Osteocyte (in vitro differentiated cells): ENCODE measurements at regions not wholly inside any gene's neighbourhood (a gene's known extent, or its start where the extent isn't known, plus 50 kb on each side); places are given as distances from the start of the nearest gene placed in this dataset.

Source experiments
- DNase-seq: peaks from one replicate; pipeline ENCODE4 v3.0.0; 2021; ENCODE audit warnings: mixed read lengths; ENCODE audit not compliant: unreplicated experiment; ENCODE audit errors: extremely low spot score
- H3K27ac Mint-ChIP-seq: one replicate; pipeline ENCODE4 v1.8.0; 2021; ENCODE audit warnings: mild to moderate bottlenecking, mixed read lengths; ENCODE audit not compliant: unreplicated experiment
- H3K27me3 Mint-ChIP-seq: one replicate; pipeline ENCODE4 v1.8.0; 2021; ENCODE audit warnings: mixed read lengths; ENCODE audit not compliant: unreplicated experiment
- H3K36me3 Mint-ChIP-seq: one replicate; pipeline ENCODE4 v1.8.0; 2021; ENCODE audit warnings: mixed read lengths; ENCODE audit not compliant: unreplicated experiment
- H3K4me1 Mint-ChIP-seq: one replicate; pipeline ENCODE4 v1.8.0; 2021; ENCODE audit warnings: mixed read lengths; ENCODE audit not compliant: unreplicated experiment
- H3K4me3 Mint-ChIP-seq: one replicate; pipeline ENCODE4 v1.8.0; 2021; ENCODE audit warnings: mild to moderate bottlenecking, moderate library complexity, mixed read lengths; ENCODE audit not compliant: unreplicated experiment
- H3K9me3 Mint-ChIP-seq: one replicate; pipeline ENCODE4 v1.8.0; 2021; ENCODE audit warnings: mixed read lengths; ENCODE audit not compliant: unreplicated experiment
- TF ChIP-seq, protein P1 (sequence below): fragments of 200-600 bp; sonication (generic); IDR thresholded peaks from 2 replicates; pipeline ENCODE4 v1.5.0; 2021; ENCODE audit warnings: antibody characterized with exemption, mild to moderate bottlenecking, moderate library complexity

DNA sequence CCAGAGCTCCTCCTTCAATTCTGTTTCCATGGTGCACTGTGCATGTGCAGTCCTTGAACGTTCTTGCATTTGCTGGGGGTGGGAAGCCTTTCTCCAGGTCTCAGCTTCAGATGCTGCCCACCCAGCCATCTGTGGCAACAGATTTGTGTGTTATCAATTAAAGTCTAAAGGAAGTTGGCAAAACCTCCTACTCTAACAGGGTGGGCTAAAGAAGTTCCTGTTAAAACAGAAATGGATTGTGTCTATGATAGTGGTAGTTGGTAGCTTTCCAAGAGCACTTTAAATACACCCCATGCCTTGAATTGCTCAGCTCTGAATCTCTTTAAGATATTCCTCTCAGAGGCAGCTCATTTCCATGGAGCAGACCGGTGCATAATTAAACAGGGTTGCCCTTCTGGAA lies 488.0 kb upstream of the SUCLG2 start:
- H3K4me3 Mint-ChIP-seq: no peak overlapping the region
- no peaks in the 10 kb centered on the region for H3K36me3 Mint-ChIP-seq
- H3K27ac Mint-ChIP-seq: no peak overlapping the region
- TF ChIP-seq, protein P1, sequence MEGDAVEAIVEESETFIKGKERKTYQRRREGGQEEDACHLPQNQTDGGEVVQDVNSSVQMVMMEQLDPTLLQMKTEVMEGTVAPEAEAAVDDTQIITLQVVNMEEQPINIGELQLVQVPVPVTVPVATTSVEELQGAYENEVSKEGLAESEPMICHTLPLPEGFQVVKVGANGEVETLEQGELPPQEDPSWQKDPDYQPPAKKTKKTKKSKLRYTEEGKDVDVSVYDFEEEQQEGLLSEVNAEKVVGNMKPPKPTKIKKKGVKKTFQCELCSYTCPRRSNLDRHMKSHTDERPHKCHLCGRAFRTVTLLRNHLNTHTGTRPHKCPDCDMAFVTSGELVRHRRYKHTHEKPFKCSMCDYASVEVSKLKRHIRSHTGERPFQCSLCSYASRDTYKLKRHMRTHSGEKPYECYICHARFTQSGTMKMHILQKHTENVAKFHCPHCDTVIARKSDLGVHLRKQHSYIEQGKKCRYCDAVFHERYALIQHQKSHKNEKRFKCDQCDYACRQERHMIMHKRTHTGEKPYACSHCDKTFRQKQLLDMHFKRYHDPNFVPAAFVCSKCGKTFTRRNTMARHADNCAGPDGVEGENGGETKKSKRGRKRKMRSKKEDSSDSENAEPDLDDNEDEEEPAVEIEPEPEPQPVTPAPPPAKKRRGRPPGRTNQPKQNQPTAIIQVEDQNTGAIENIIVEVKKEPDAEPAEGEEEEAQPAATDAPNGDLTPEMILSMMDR: no peak
- no peaks in the 10 kb centered on the region for H3K27me3 Mint-ChIP-seq
- no peaks in the 10 kb centered on the region for H3K4me1 Mint-ChIP-seq
- H3K9me3 Mint-ChIP-seq: no peaks in the 10 kb centered on the region
- DNase-seq: no peak

GRCh38 chr3:68139897-68140296 lies 485.5 kb upstream of the SUCLG2 start:
- no peaks in the 10 kb centered on the region for H3K9me3 Mint-ChIP-seq
- no peak for DNase-seq
- no peaks in the 10 kb centered on the region for H3K27me3 Mint-ChIP-seq
- no peaks in the 10 kb centered on the region for H3K4me1 Mint-ChIP-seq
- TF ChIP-seq, protein P1: no peak
- H3K27ac Mint-ChIP-seq: no peak overlapping the region
- no peak overlapping the region for H3K4me3 Mint-ChIP-seq
- H3K36me3 Mint-ChIP-seq: no peaks in the 10 kb centered on the region

GRCh38 chr3:68136411-68136810 lies 482.0 kb upstream of the SUCLG2 start:
- no peaks in the 10 kb centered on the region for H3K27me3 Mint-ChIP-seq

DNA sequence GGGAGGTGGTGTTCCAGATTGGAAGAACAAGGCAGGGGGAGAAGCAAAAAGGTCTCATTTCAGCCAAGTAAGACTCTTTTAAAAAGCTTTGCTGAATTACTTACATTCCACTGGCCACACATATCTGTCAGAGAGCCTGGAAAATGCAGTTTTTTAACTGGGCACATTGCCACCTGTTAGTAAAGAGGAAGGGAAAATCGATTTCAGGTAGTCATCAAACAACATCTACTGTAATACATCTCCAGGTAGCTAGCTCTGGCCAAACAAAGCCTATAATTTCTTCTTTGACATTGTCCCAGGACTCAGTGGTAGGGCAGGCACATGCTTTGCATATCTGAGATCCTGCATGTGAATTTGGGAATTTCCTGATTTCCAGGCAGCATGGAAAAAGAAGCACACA lies 480.7 kb upstream of the SUCLG2 start:
- Mint-ChIP-seq H3K36me3 (no peaks in the 10 kb centered on the region), H3K27ac (no peak overlapping the region), H3K4me1 (no peaks in the 10 kb centered on the region), H3K27me3 (no peaks in the 10 kb centered on the region), H3K9me3 (peaks cover 24% of the 10 kb centered on the region), H3K4me3 (no peak overlapping the region)
- no peak for DNase-seq
- TF ChIP-seq, protein P1: no peak

More at GRCh38 chr3:68136411-68136810, 482.0 kb upstream of the SUCLG2 start:
- DNase-seq: no peak
- H3K27ac Mint-ChIP-seq: no peak overlapping the region
- H3K36me3 Mint-ChIP-seq: no peaks in the 10 kb centered on the region
- peaks cover 14% of the 10 kb centered on the region for H3K9me3 Mint-ChIP-seq
- TF ChIP-seq, protein P1: no peak
- no peaks in the 10 kb centered on the region for H3K4me1 Mint-ChIP-seq
- H3K4me3 Mint-ChIP-seq: no peak overlapping the region

DNA sequence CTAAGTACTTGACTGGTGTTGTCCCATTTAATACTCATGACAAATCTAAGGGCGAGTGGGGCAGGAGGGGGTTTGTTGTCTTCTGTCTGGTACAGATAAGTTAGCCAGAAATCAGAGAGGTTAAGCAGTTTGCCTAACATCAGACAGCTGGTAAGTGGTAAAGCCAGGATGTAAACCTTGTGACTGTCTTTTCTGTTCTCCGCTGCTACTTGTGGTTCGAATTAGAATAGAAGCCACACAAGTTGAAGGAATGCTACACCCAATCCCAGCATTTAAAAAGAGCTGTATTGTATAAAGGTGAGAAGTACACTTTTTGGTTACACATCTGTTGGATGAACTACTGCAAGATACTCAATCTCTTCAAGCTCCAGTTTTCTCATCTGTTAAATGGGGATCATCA lies 474.7 kb upstream of the SUCLG2 start:
- no peaks in the 10 kb centered on the region for H3K4me1 Mint-ChIP-seq
- TF ChIP-seq, protein P1: no peak
- no peaks in the 10 kb centered on the region for H3K36me3 Mint-ChIP-seq
- no peak for DNase-seq
- no peak overlapping the region for H3K4me3 Mint-ChIP-seq
- H3K27me3 Mint-ChIP-seq: no peaks in the 10 kb centered on the region
- H3K27ac Mint-ChIP-seq: no peak overlapping the region
- H3K9me3 Mint-ChIP-seq: peaks cover 24% of the 10 kb centered on the region
